A549 (cell line): ENCODE measurements at regions not wholly inside any gene's neighbourhood (a gene's known extent, or its start where the extent isn't known, plus 50 kb on each side); places are given as distances from the start of the nearest gene placed in this dataset.

Experiments used
- ATAC-seq, 2 experiments: fragments of 200-7000 bp in 1 of 2; fragments of >200 bp in 1 of 2; cut with Nextera tagmentation in 1 of 2; cut with Tn5 transposase in 1 of 2; 3 replicates each; pipeline versions ENCODE4 v1.8.0 to v1.9.1; 2018 to 2020; ENCODE audit warnings: mild to moderate bottlenecking in 1 of 2, moderate library complexity in 1 of 2
- CTCF ChIA-PET: fragments of 300-600 bp; sonication (Branson Sonifier 250); formaldehyde crosslinking; extraction: SDS; loops from one replicate; lab custom pipeline; 2021; ENCODE audit warnings: antibody characterized with exemption, inconsistent platforms; lab: Yijun Ruan, JAX
- POLR2A ChIA-PET: fragments of 350-600 bp; formaldehyde crosslinking; extraction: SDS; loops from one replicate; lab custom pipeline; 2021; ENCODE audit warnings: antibody characterized with exemption, inconsistent platforms; lab: Yijun Ruan, JAX
- DNase-seq, 2 experiments: peaks; one replicate each; pipeline versions ENCODE4 v3.0.0 to v3.0.0-alpha.2; 2011 to 2016; ENCODE audit warnings: low read depth in 1 of 2, low spot score in 1 of 2
- FAIRE-seq: peaks from 2 replicates; lab custom pipeline; 2011; peaks lifted over from hg19 to GRCh38; lab: Jason Lieb, UNC
- H3K27ac ChIP-seq, 2 experiments: fragments of >200 bp; sonication (Bioruptor Twin); formaldehyde crosslinking; 3 replicates each; pipeline ENCODE4 v1.5.1; 2016 to 2017
- H3K4me1 ChIP-seq: fragments of >200 bp; sonication (Bioruptor Twin); formaldehyde crosslinking; 3 replicates; pipeline ENCODE4 v1.6.1; 2016
- H3K4me2 ChIP-seq: fragments of >200 bp; sonication (Bioruptor Twin); formaldehyde crosslinking; 3 replicates; pipeline ENCODE4 v1.6.1; 2016
- H3K4me3 ChIP-seq: fragments of >200 bp; sonication (Bioruptor Twin); formaldehyde crosslinking; 3 replicates; pipeline ENCODE4 v1.5.1; 2016
- H3K9me3 ChIP-seq: fragments of >200 bp; sonication (Bioruptor Twin); formaldehyde crosslinking; 3 replicates; pipeline ENCODE4 v1.6.1; 2016
- CBX2 ChIP-seq: fragments of 200-600 bp; sonication (generic); IDR thresholded peaks from 2 replicates; pipeline ENCODE4 v1.6.1; 2016; ENCODE audit warnings: low read depth, mild to moderate bottlenecking, borderline replicate concordance
- CBX8 ChIP-seq: fragments of 200-600 bp; sonication (generic); IDR thresholded peaks from 2 replicates; pipeline ENCODE4 v1.6.1; 2016
- EHMT2 ChIP-seq: fragments of 200-600 bp; sonication (generic); IDR thresholded peaks from 2 replicates; pipeline ENCODE4 v1.6.1; 2016; ENCODE audit warnings: antibody characterized with exemption, low read depth, mild to moderate bottlenecking, moderate library complexity
- EP300 ChIP-seq, 2 experiments: fragments of >200 bp; sonication (Bioruptor Twin); formaldehyde crosslinking; IDR thresholded peaks; 2 replicates in 1 of 2; 3 replicates in 1 of 2; pipeline ENCODE4 v1.6.1; 2016 to 2017
- ESRRA ChIP-seq: fragments of 150-350 bp; IDR thresholded peaks from 2 replicates; pipeline ENCODE4 v1.6.1; 2014; ENCODE audit warnings: mild to moderate bottlenecking, low read length, borderline replicate concordance
- FOSB ChIP-seq: fragments of 250-450 bp; sonication (Bioruptor Pico); IDR thresholded peaks from 2 replicates; pipeline ENCODE4 v1.5.0; 2020; ENCODE audit warnings: mild to moderate bottlenecking, moderate library complexity
- HEYL ChIP-seq: fragments of 250-450 bp; sonication (Bioruptor Pico); IDR thresholded peaks from 2 replicates; pipeline ENCODE4 v1.8.0; 2021; ENCODE audit warnings: mild to moderate bottlenecking, moderate library complexity
- JUN ChIP-seq, 2 experiments: fragments of >200 bp; sonication (Bioruptor Twin); formaldehyde crosslinking; IDR thresholded peaks; 2 replicates in 1 of 2; 3 replicates in 1 of 2; pipeline ENCODE4 v1.6.1; 2016 to 2017
- JUNB ChIP-seq: fragments of >200 bp; sonication (Bioruptor Twin); formaldehyde crosslinking; IDR thresholded peaks from 2 replicates; pipeline ENCODE4 v1.6.1; 2016
- MAFK ChIP-seq: fragments of 450-650 bp; IDR thresholded peaks from 2 replicates; pipeline ENCODE4 v1.6.1; 2014; ENCODE audit not compliant: partially characterized antibody
- MAZ ChIP-seq: fragments of 150-350 bp; IDR thresholded peaks from 2 replicates; pipeline ENCODE4 v1.6.1; 2014; ENCODE audit warnings: antibody characterized with exemption, low read depth, low read length, borderline replicate concordance
- MYC ChIP-seq: IDR thresholded peaks from 2 replicates; pipeline ENCODE4 v1.6.1; 2012; ENCODE audit warnings: mild to moderate bottlenecking, inconsistent platforms, low read length, improper control_type of control experiment, borderline replicate concordance
- NR3C1 ChIP-seq: fragments of >200 bp; sonication (Bioruptor Twin); formaldehyde crosslinking; IDR thresholded peaks from 3 replicates; pipeline ENCODE4 v1.6.1; 2017
- PHF8 ChIP-seq: fragments of 200-600 bp; sonication (generic); IDR thresholded peaks from 2 replicates; pipeline ENCODE4 v1.6.1; 2016; ENCODE audit warnings: low read depth, mild to moderate bottlenecking, antibody characterized with exemption, moderate library complexity, borderline replicate concordance
- RARB ChIP-seq: fragments of 250-450 bp; sonication (Bioruptor Pico); IDR thresholded peaks from 2 replicates; pipeline ENCODE4 v1.8.0; 2021; ENCODE audit warnings: mild to moderate bottlenecking, moderate library complexity
- RCOR1 ChIP-seq: fragments of 150-350 bp; IDR thresholded peaks from 2 replicates; pipeline ENCODE4 v1.6.1; 2014; ENCODE audit warnings: antibody characterized with exemption, low read length, low read depth
- SMC3 ChIP-seq: fragments of >200 bp; sonication (Bioruptor Twin); formaldehyde crosslinking; IDR thresholded peaks from 3 replicates; pipeline ENCODE4 v1.6.1; 2018; ENCODE audit warnings: inconsistent platforms
- ZC3H11A ChIP-seq: fragments of 450-650 bp; IDR thresholded peaks from 2 replicates; pipeline ENCODE4 v1.6.1; 2014; ENCODE audit warnings: antibody characterized with exemption, mild to moderate bottlenecking
- ZNF302 ChIP-seq: fragments of 250-450 bp; sonication (Bioruptor Pico); IDR thresholded peaks from 2 replicates; pipeline ENCODE4 v1.9.0; 2021; ENCODE audit warnings: inconsistent platforms, mild to moderate bottlenecking, moderate library complexity
- WGBS: methylation state at CpG from one replicate; pipeline ENCODE4 v1.1.6; 2017; ENCODE audit errors: missing lambda C conversion rate; 5-methylcytosine and 5-hydroxymethylcytosine counted together
- TF ChIP-seq, protein P1 (sequence below): IDR thresholded peaks from 2 replicates; pipeline ENCODE4 v1.6.1; 2012
- TF ChIP-seq, protein P2 (sequence below): fragments of >200 bp; sonication (Bioruptor Twin); formaldehyde crosslinking; IDR thresholded peaks from 3 replicates; pipeline ENCODE4 v1.6.1; 2016
- TF ChIP-seq, protein P3 (sequence below): IDR thresholded peaks from 2 replicates; pipeline ENCODE4 v1.6.1; 2012
- TF ChIP-seq, protein P4 (sequence below): fragments of 450-650 bp; IDR thresholded peaks from 2 replicates; pipeline ENCODE4 v1.6.1; 2014; ENCODE audit warnings: antibody characterized with exemption
- TF ChIP-seq, protein P5 (sequence below): fragments of >200 bp; sonication (Bioruptor Twin); formaldehyde crosslinking; IDR thresholded peaks from 2 replicates; pipeline ENCODE4 v1.6.1; 2016
- TF ChIP-seq, protein P6 (sequence below): fragments of 250-450 bp; sonication (Bioruptor Pico); IDR thresholded peaks from 2 replicates; pipeline ENCODE4 v1.5.0; 2020; ENCODE audit warnings: low read depth, mild to moderate bottlenecking, moderate library complexity

DNA sequence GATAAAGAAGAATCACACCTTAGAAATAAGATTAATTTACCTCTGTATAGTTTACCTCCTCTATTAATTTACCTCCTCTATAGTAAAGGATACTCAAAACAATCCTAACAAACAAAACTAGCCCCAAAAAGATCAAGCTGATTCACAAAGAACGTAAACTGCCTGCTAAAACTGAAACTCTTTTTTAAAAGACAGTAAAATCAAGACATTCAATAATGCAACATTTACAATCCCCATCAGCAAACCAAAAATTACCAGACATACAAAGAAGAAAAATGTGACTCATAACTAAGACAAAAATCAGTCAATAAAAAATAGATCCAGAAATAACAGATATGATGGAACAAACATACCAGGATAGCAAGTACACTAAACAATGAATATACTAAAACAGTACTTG is 215.7 kb downstream of the ZEB2 start:
- ChIA-PET CTCF (interaction anchor here (1.0 kb wide), 1 partner anchor 15 kb away, joined by 3 read pairs; no protein-coding TSS in a partner anchor), POLR2A (no interaction called here)
- no peak for ATAC-seq
- DNase-seq, result no peak
- no peaks in the 10 kb centered on the region for H3K4me1 ChIP-seq
- H3K4me3 ChIP-seq, result no peak overlapping the region
- H3K4me2 ChIP-seq, result no peak overlapping the region
- TF ChIP-seq MYC (no peak), EP300 (IDR thresholded peaks at IDR 0.05) (no peak), CBX8 (no peak), RARB (no peak), SMC3 (no peak), ZNF302 (no peak), CBX2 (no peak)
- TF ChIP-seq, protein P1, sequence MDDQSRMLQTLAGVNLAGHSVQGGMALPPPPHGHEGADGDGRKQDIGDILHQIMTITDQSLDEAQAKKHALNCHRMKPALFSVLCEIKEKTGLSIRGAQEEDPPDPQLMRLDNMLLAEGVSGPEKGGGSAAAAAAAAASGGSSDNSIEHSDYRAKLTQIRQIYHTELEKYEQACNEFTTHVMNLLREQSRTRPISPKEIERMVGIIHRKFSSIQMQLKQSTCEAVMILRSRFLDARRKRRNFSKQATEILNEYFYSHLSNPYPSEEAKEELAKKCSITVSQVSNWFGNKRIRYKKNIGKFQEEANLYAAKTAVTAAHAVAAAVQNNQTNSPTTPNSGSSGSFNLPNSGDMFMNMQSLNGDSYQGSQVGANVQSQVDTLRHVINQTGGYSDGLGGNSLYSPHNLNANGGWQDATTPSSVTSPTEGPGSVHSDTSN, result no peak
- TF ChIP-seq, protein P2, sequence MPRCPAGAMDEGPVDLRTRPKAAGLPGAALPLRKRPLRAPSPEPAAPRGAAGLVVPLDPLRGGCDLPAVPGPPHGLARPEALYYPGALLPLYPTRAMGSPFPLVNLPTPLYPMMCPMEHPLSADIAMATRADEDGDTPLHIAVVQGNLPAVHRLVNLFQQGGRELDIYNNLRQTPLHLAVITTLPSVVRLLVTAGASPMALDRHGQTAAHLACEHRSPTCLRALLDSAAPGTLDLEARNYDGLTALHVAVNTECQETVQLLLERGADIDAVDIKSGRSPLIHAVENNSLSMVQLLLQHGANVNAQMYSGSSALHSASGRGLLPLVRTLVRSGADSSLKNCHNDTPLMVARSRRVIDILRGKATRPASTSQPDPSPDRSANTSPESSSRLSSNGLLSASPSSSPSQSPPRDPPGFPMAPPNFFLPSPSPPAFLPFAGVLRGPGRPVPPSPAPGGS, result no peak
- TF ChIP-seq, protein P3, sequence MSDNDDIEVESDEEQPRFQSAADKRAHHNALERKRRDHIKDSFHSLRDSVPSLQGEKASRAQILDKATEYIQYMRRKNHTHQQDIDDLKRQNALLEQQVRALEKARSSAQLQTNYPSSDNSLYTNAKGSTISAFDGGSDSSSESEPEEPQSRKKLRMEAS, result no peak
- TF ChIP-seq, protein P4, sequence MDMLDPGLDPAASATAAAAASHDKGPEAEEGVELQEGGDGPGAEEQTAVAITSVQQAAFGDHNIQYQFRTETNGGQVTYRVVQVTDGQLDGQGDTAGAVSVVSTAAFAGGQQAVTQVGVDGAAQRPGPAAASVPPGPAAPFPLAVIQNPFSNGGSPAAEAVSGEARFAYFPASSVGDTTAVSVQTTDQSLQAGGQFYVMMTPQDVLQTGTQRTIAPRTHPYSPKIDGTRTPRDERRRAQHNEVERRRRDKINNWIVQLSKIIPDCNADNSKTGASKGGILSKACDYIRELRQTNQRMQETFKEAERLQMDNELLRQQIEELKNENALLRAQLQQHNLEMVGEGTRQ, result no peak
- TF ChIP-seq, protein P5, sequence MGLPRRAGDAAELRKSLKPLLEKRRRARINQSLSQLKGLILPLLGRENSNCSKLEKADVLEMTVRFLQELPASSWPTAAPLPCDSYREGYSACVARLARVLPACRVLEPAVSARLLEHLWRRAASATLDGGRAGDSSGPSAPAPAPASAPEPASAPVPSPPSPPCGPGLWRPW, result no peak
- H3K27ac ChIP-seq, result no peak overlapping the region
- FAIRE-seq, result no peak
- H3K9me3 ChIP-seq, result no peaks in the 10 kb centered on the region
- 84% methylated on average over 1 of the region's 1 CpG for WGBS

DNA sequence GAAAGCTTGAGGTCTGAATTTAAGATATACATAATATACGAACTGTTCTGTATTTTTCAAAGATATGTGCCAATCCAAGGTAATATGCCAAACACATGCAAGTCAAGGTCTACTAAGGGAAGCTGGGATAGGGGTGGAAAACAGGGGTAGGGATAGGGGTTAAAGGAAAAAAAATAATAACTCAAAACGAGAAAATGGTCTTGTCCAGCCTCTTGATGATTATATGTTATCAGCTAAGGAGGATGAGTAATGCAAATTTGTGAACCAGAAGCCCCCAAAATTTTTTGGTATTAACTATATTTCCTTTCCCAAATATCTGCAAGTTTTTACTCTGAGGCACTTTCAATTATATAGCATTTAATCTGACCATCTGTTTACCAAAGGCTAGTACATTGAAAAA is 219.3 kb downstream of the ZEB2 start:
- Histone ChIP-seq H3K9me3 (no peaks in the 10 kb centered on the region), H3K4me2 (no peak overlapping the region), H3K27ac (no peak overlapping the region), H3K4me3 (no peak overlapping the region), H3K4me1 (no peaks in the 10 kb centered on the region)
- no peak for ATAC-seq
- WGBS, result 57% methylated on average over 2 of the region's 2 CpGs
- ChIA-PET POLR2A (interaction anchor here (1.1 kb wide), 1 partner anchor 32 kb away, joined by 3 read pairs; a partner anchor contains a TSS), CTCF (interaction anchor here (0.5 kb wide), 1 partner anchor 51 kb away, joined by 4 read pairs; no protein-coding TSS in a partner anchor)
- no peak for DNase-seq
- TF ChIP-seq, protein P6, sequence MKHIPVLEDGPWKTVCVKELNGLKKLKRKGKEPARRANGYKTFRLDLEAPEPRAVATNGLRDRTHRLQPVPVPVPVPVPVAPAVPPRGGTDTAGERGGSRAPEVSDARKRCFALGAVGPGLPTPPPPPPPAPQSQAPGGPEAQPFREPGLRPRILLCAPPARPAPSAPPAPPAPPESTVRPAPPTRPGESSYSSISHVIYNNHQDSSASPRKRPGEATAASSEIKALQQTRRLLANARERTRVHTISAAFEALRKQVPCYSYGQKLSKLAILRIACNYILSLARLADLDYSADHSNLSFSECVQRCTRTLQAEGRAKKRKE (CRISPR knock-in tag), result no peak
- TF ChIP-seq JUN (IDR thresholded peaks at IDR 0.05), result no peak
- TF ChIP-seq JUNB, result no peak
- no peak for TF ChIP-seq HEYL
- no peak for FAIRE-seq

DNA sequence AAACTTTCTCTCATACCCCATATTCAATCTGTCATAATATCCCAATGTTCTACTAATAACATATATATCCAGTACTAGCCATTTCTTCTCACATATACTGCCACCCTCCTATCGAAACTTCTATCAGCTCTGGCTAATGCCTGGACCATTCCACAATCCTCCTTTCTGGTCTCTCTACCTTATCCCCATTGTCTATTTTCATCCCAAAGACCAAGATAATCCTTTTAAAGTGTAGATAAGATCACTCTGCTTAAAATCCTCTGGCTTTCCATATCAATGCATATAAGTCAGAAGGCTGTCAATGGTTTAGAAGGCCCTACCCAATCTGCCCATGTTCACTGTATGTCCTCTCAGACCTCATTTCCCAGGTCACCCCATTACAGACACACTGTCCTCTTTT is 229.6 kb downstream of the ZEB2 start:
- FAIRE-seq, result no peak
- ChIA-PET CTCF (no interaction called here), POLR2A (no interaction called here)
- no peak for TF ChIP-seq RARB
- no peak for TF ChIP-seq ZC3H11A
- no peak for TF ChIP-seq EP300 (IDR thresholded peaks at IDR 0.05)
- no peak for TF ChIP-seq EHMT2
- no peak for TF ChIP-seq CBX2
- TF ChIP-seq MAFK, result no peak
- TF ChIP-seq ESRRA, result no peak
- no peak for TF ChIP-seq PHF8
- TF ChIP-seq FOSB, result no peak
- no peak for TF ChIP-seq MYC
- no peak for TF ChIP-seq NR3C1
- TF ChIP-seq RCOR1, result no peak
- TF ChIP-seq, protein P2, result no peak
- no peak for TF ChIP-seq MAZ
- no peaks in the 10 kb centered on the region for H3K9me3 ChIP-seq
- no peak for DNase-seq
- no peak overlapping the region for H3K27ac ChIP-seq
- H3K4me2 ChIP-seq, result no peak overlapping the region
- ATAC-seq, result no peak
- WGBS, result 86% methylated on average over 1 of the region's 1 CpG
- no peak overlapping the region for H3K4me3 ChIP-seq
- peaks cover 6% of the 10 kb centered on the region; the same call in 1 of the 3 replicates for H3K4me1 ChIP-seq
